ENCODE measurements at regions not wholly inside any gene's neighbourhood (a gene's known extent, or its start where the extent isn't known, plus 50 kb on each side); places are given as distances from the start of the nearest gene placed in this dataset.

DNA sequence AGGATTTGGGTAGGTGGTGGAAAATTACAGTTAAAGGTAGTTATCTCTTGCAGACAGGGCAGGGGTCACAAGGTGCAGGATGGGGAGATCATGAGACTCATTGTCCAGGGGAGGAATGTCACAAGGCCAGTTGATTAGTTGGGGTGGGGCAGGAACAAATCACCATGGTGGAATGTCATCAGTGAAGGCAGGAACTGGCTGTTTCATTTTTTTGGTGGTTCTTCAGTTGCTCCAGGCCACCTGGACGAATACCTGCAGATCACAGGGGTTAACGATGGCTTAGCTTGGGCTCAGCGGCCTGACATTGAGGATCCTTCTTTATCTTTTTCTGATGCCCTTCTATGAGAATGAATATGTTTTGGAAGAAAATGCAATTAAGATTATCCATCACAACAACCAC, 87.1 kb downstream of the KPNA2 start:
- H3K27ac Mint-ChIP-seq, result no peak overlapping the region
- no peaks in the 10 kb centered on the region for H3K9me3 Mint-ChIP-seq
- no peaks in the 10 kb centered on the region for H3K9me3 ChIP-seq (ENCODE audit: control insufficient read depth, insufficient read depth, low read length)
- TF ChIP-seq, protein P1, sequence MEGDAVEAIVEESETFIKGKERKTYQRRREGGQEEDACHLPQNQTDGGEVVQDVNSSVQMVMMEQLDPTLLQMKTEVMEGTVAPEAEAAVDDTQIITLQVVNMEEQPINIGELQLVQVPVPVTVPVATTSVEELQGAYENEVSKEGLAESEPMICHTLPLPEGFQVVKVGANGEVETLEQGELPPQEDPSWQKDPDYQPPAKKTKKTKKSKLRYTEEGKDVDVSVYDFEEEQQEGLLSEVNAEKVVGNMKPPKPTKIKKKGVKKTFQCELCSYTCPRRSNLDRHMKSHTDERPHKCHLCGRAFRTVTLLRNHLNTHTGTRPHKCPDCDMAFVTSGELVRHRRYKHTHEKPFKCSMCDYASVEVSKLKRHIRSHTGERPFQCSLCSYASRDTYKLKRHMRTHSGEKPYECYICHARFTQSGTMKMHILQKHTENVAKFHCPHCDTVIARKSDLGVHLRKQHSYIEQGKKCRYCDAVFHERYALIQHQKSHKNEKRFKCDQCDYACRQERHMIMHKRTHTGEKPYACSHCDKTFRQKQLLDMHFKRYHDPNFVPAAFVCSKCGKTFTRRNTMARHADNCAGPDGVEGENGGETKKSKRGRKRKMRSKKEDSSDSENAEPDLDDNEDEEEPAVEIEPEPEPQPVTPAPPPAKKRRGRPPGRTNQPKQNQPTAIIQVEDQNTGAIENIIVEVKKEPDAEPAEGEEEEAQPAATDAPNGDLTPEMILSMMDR (IDR thresholded peaks at IDR 0.05), result no peak
- ATAC-seq (no peak), DNase-seq (no peak)
- peaks cover 22 to 34% of the 10 kb centered on the region in 2 donors for H3K4me1 Mint-ChIP-seq
- H3K4me3 ChIP-seq (ENCODE audit: low read length), result no peak overlapping the region
- intact Hi-C loops (cut with micrococcal nuclease), result no loop called here
- 100% methylated on average over 3 of the region's 3 CpGs for WGBS (ENCODE audit: insufficient coverage)
- H3K36me3 ChIP-seq (ENCODE audit: control insufficient read depth, insufficient read depth, low read length), result peaks cover 34% of the 10 kb centered on the region
- no peaks in the 10 kb centered on the region for H3K27me3 Mint-ChIP-seq (ENCODE audit: low read depth in 2 of 2)
- no peaks in the 10 kb centered on the region for H3K27me3 ChIP-seq (ENCODE audit: control insufficient read depth, insufficient read depth, low read length)
- H3K4me3 Mint-ChIP-seq, result no peak overlapping the region
- peaks cover 14% of the 10 kb centered on the region for H3K36me3 Mint-ChIP-seq
- H3K4me1 ChIP-seq (ENCODE audit: control insufficient read depth, insufficient read depth, low read length), result no peaks in the 10 kb centered on the region
- H3K27ac ChIP-seq (ENCODE audit: low read length), result no peak overlapping the region

DNA sequence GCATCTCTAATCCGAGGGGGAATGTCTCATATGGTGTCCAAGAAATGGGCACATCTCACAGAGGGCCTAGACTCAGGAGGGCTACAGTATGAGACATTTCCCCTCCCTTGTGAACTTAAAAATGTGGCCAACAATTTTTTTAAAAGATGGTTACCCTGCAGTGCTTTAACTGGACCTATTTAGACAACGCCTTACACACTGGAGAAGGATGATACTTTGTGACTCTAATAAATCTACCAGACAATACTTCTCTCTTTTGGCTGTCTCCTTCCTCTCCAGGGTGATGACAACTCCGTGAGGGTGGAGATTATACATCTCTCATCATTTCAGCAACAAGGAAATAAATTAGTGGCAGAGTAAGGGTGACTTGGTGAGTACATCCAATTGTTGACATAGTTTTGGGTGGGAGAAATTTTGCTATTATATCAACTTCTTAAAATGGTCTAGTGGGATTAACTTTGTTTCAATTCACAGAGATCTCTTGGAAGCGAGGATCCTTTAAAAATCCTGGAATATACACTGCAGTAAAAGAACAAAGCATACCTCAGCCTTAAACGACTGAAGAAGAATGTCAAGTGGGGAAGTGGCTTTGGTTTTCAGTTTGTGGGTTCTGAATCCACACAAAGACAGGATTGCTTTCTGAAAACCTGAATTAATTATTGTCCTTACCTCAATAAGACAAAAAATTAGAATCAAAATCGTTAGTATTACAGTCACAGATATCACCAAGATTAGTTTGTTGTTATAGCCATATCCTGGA, 89.8 kb downstream of the KPNA2 start:
- Histone ChIP-seq H3K9me3 (ENCODE audit: control insufficient read depth, insufficient read depth, low read length) (no peaks in the 10 kb centered on the region), H3K27ac (ENCODE audit: low read length) (no peak overlapping the region), H3K4me3 (ENCODE audit: low read length) (no peak overlapping the region), H3K4me1 (ENCODE audit: control insufficient read depth, insufficient read depth, low read length) (no peaks in the 10 kb centered on the region), H3K27me3 (ENCODE audit: control insufficient read depth, insufficient read depth, low read length) (no peaks in the 10 kb centered on the region), H3K36me3 (ENCODE audit: control insufficient read depth, insufficient read depth, low read length) (peaks cover 33% of the 10 kb centered on the region)
- Mint-ChIP-seq H3K9me3 (no peaks in the 10 kb centered on the region), H3K4me3 (no peak overlapping the region), H3K4me1 (peaks cover 29 to 50% of the 10 kb centered on the region in 2 donors), H3K27me3 (ENCODE audit: low read depth in 2 of 2) (no peaks in the 10 kb centered on the region), H3K27ac (peak overlapping the region; percentile 32 to 68), H3K36me3 (peaks cover 21% of the 10 kb centered on the region)
- no peak for ATAC-seq
- no peak for DNase-seq
- intact Hi-C loops (cut with micrococcal nuclease), result no loop called here
- WGBS (ENCODE audit: insufficient coverage), result 90% methylated on average over 2 of the region's 6 CpGs
- TF ChIP-seq, protein P1 (IDR thresholded peaks at IDR 0.05), result no peak

- intact Hi-C loops (cut with micrococcal nuclease), result no loop called here
- TF ChIP-seq, protein P1 (IDR thresholded peaks at IDR 0.05), result no peak
- H3K4me3 ChIP-seq (ENCODE audit: low read length), result no peak overlapping the region
These were observed 92.4 kb downstream of the KPNA2 start for GRCh38 chr17:68127914-68128313.

GRCh38 chr17:68131456-68131855, 95.9 kb downstream of the KPNA2 start:
- Mint-ChIP-seq H3K4me1 (peaks cover 11 to 31% of the 10 kb centered on the region in 2 donors), H3K4me3 (no peak overlapping the region), H3K27me3 (ENCODE audit: low read depth in 2 of 2) (no peaks in the 10 kb centered on the region), H3K27ac (no peak overlapping the region), H3K9me3 (no peaks in the 10 kb centered on the region), H3K36me3 (peaks cover 11% of the 10 kb centered on the region)
- Histone ChIP-seq H3K36me3 (ENCODE audit: control insufficient read depth, insufficient read depth, low read length) (peaks cover 30% of the 10 kb centered on the region), H3K27ac (ENCODE audit: low read length) (no peak overlapping the region), H3K27me3 (ENCODE audit: control insufficient read depth, insufficient read depth, low read length) (no peaks in the 10 kb centered on the region), H3K9me3 (ENCODE audit: control insufficient read depth, insufficient read depth, low read length) (no peaks in the 10 kb centered on the region), H3K4me1 (ENCODE audit: control insufficient read depth, insufficient read depth, low read length) (peaks cover 2% of the 10 kb centered on the region), H3K4me3 (ENCODE audit: low read length) (no peak overlapping the region)
- intact Hi-C loops (cut with micrococcal nuclease), result no loop called here
- TF ChIP-seq, protein P1 (IDR thresholded peaks at IDR 0.05), result no peak
- 100% methylated on average over 1 of the region's 1 CpG for WGBS (ENCODE audit: insufficient coverage)
- no peak for DNase-seq
- ATAC-seq, result no peak

More at GRCh38 chr17:68127914-68128313, 92.4 kb downstream of the KPNA2 start:
- no peak overlapping the region for H3K4me3 Mint-ChIP-seq
- ATAC-seq (no peak), DNase-seq (no peak)
- H3K36me3 ChIP-seq (ENCODE audit: control insufficient read depth, insufficient read depth, low read length), result peaks cover 33% of the 10 kb centered on the region
- no peaks in the 10 kb centered on the region for H3K4me1 ChIP-seq (ENCODE audit: control insufficient read depth, insufficient read depth, low read length)
- H3K27ac Mint-ChIP-seq, result peak overlapping the region in 1 of 2 donors; percentile 38
- peaks cover 21% of the 10 kb centered on the region for H3K36me3 Mint-ChIP-seq
- H3K27ac ChIP-seq (ENCODE audit: low read length), result no peak overlapping the region
- H3K27me3 ChIP-seq (ENCODE audit: control insufficient read depth, insufficient read depth, low read length), result no peaks in the 10 kb centered on the region
- WGBS (ENCODE audit: insufficient coverage), result 93% methylated on average over 3 of the region's 3 CpGs
- H3K4me1 Mint-ChIP-seq, result peaks cover 29 to 45% of the 10 kb centered on the region in 2 donors
- no peaks in the 10 kb centered on the region for H3K9me3 ChIP-seq (ENCODE audit: control insufficient read depth, insufficient read depth, low read length)
- H3K9me3 Mint-ChIP-seq, result no peaks in the 10 kb centered on the region
- no peaks in the 10 kb centered on the region for H3K27me3 Mint-ChIP-seq (ENCODE audit: low read depth in 2 of 2)
